PC-9 (cell line): ENCODE measurements at regions not wholly inside any gene's neighbourhood (a gene's known extent, or its start where the extent isn't known, plus 50 kb on each side); places are given as distances from the start of the nearest gene placed in this dataset.

Source experiments
- BruUV-seq: library from RNA; stranded (reverse); fragments of 400-500 nt; replicated peaks from 2 replicates; lab custom pipeline; 2021; lab: Mats Ljungman, UMichigan
- CTCF ChIA-PET: fragments of 300-600 bp; sonication (Branson Sonifier 250); formaldehyde crosslinking; loops from one replicate; lab custom pipeline; 2022; ENCODE audit warnings: antibody characterized with exemption; lab: Charles Lee
- POLR2A ChIA-PET: fragments of 300-600 bp; sonication (Branson Sonifier 250); formaldehyde crosslinking; loops from one replicate; lab custom pipeline; 2022; ENCODE audit warnings: antibody characterized with exemption; ENCODE audit not compliant: unreplicated experiment; lab: Charles Lee
- DNase-seq, 2 experiments: peaks; one replicate each; pipeline versions ENCODE4 v3.0.0 to v3.0.0-alpha.2; 2015 to 2022; ENCODE audit warnings: mixed read lengths in 1 of 2
- H2AFZ ChIP-seq: fragments of 200-600 bp; sonication (generic); 2 replicates; pipeline ENCODE4 v1.8.1; 2017; ENCODE audit warnings: antibody characterized with exemption
- H3F3A ChIP-seq: fragments of 200-600 bp; sonication (generic); 2 replicates; pipeline ENCODE4 v1.8.1; 2017; ENCODE audit warnings: antibody characterized with exemption, mild to moderate bottlenecking, low read depth; ENCODE audit not compliant: insufficient read depth
- H3K27ac ChIP-seq: fragments of 200-600 bp; sonication (generic); 2 replicates; pipeline ENCODE4 v1.6.1; 2016; ENCODE audit warnings: mixed run types
- H3K27me3 ChIP-seq: fragments of 200-600 bp; sonication (generic); 2 replicates; pipeline ENCODE4 v1.6.1; 2016; ENCODE audit warnings: low read depth, mixed run types; ENCODE audit not compliant: insufficient read depth
- H3K36me3 ChIP-seq: fragments of 200-600 bp; sonication (generic); 2 replicates; pipeline ENCODE4 v1.6.1; 2016; ENCODE audit warnings: low read depth, mixed run types
- H3K4me1 ChIP-seq: fragments of 200-600 bp; sonication (generic); replicated peaks from 2 replicates; pipeline ENCODE4 v1.6.1; 2016; ENCODE audit warnings: mixed run types; ENCODE audit not compliant: insufficient read depth
- H3K4me2 ChIP-seq: fragments of 200-600 bp; sonication (generic); 2 replicates; pipeline ENCODE4 v1.6.1; 2017; ENCODE audit warnings: mixed run types
- H3K4me3 ChIP-seq: fragments of 200-600 bp; sonication (generic); 2 replicates; pipeline ENCODE4 v1.6.1; 2016; ENCODE audit warnings: mixed run types
- H3K79me2 ChIP-seq: fragments of 200-600 bp; sonication (generic); 2 replicates; pipeline ENCODE4 v1.6.1; 2017; ENCODE audit warnings: low read depth, mixed run types
- H3K9me2 ChIP-seq: fragments of 200-600 bp; sonication (generic); 2 replicates; pipeline ENCODE4 v1.8.1; 2017; ENCODE audit warnings: mild to moderate bottlenecking; ENCODE audit not compliant: insufficient read depth
- H3K9me3 ChIP-seq: fragments of 200-600 bp; sonication (generic); 2 replicates; pipeline ENCODE4 v1.8.1; 2016; ENCODE audit warnings: low read depth; ENCODE audit not compliant: insufficient read depth
- H4K20me1 ChIP-seq: fragments of 200-600 bp; sonication (generic); 2 replicates; pipeline ENCODE4 v1.8.1; 2017; ENCODE audit not compliant: insufficient read depth
- CTCF ChIP-seq: fragments of 200-600 bp; sonication (generic); conservative IDR thresholded peaks from 2 replicates; pipeline ENCODE4 v1.6.1; 2017; ENCODE audit warnings: mixed run types, antibody characterized with exemption, mild to moderate bottlenecking, moderate library complexity
- EZH2 ChIP-seq: fragments of 200-600 bp; sonication (generic); IDR thresholded peaks from 2 replicates; pipeline ENCODE4 v1.8.0; 2017; ENCODE audit warnings: antibody characterized with exemption, low read depth
- intact Hi-C: fragments of 100-400 bp; cut with micrococcal nuclease; formaldehyde crosslinking; loops from one replicate; pipeline ENCODE4 v1.10.0; 2022; ENCODE audit not compliant: unreplicated experiment

- H3K27ac ChIP-seq, result no peak overlapping the region
- H3K4me2 ChIP-seq, result no peak overlapping the region
- H3K79me2 ChIP-seq, result no peaks in the 10 kb centered on the region
- POLR2A ChIA-PET, result no interaction called here
- no peak overlapping the region for H3K4me3 ChIP-seq
- H3K36me3 ChIP-seq, result no peaks in the 10 kb centered on the region
- intact Hi-C loops, result no loop called here
- H3K4me1 ChIP-seq, result no peaks in the 10 kb centered on the region
- CTCF ChIA-PET, result no interaction called here
- DNase-seq, result no peak
- TF ChIP-seq CTCF, result no peak
- TF ChIP-seq EZH2, result no peak
- H3F3A ChIP-seq, result no peaks in the 10 kb centered on the region
- H4K20me1 ChIP-seq, result no peaks in the 10 kb centered on the region
- no peaks in the 10 kb centered on the region for H3K9me2 ChIP-seq
- BruUV-seq, result no TSS peak
- H3K27me3 ChIP-seq, result peaks cover 6% of the 10 kb centered on the region; the same call in 1 of the 2 replicates
- H2AFZ ChIP-seq, result no peak overlapping the region
- no peaks in the 10 kb centered on the region for H3K9me3 ChIP-seq
Measured at GRCh38 chr21:41029571-41029970, 138.4 kb upstream of the BACE2 start.

GRCh38 chr21:41031701-41032220 lies 136.2 kb upstream of the BACE2 start:
- no TSS peak for BruUV-seq
- no peaks in the 10 kb centered on the region for H3F3A ChIP-seq
- DNase-seq, result no peak
- CTCF ChIA-PET, result no interaction called here
- no peak overlapping the region for H3K4me3 ChIP-seq
- no peaks in the 10 kb centered on the region for H3K9me3 ChIP-seq
- H3K9me2 ChIP-seq, result no peaks in the 10 kb centered on the region
- no peaks in the 10 kb centered on the region for H3K79me2 ChIP-seq
- POLR2A ChIA-PET, result no interaction called here
- H3K27ac ChIP-seq, result no peak overlapping the region
- H2AFZ ChIP-seq, result no peak overlapping the region
- no peak for TF ChIP-seq CTCF
- TF ChIP-seq EZH2, result no peak
- H3K27me3 ChIP-seq, result peaks cover 12% of the 10 kb centered on the region
- H3K36me3 ChIP-seq, result no peaks in the 10 kb centered on the region
- no peak overlapping the region for H3K4me2 ChIP-seq
- intact Hi-C loops, result no loop called here
- H3K4me1 ChIP-seq, result no peaks in the 10 kb centered on the region
- H4K20me1 ChIP-seq, result no peaks in the 10 kb centered on the region

- intact Hi-C loops, result no loop called here
- Histone ChIP-seq H3F3A (no peaks in the 10 kb centered on the region), H3K36me3 (no peaks in the 10 kb centered on the region), H2AFZ (no peak overlapping the region), H3K4me1 (no peaks in the 10 kb centered on the region), H3K4me2 (no peak overlapping the region), H4K20me1 (no peaks in the 10 kb centered on the region), H3K9me3 (no peaks in the 10 kb centered on the region), H3K27me3 (peaks cover 18% of the 10 kb centered on the region), H3K27ac (no peak overlapping the region), H3K4me3 (no peak overlapping the region), H3K79me2 (no peaks in the 10 kb centered on the region), H3K9me2 (no peaks in the 10 kb centered on the region)
- TF ChIP-seq CTCF, result no peak
- TF ChIP-seq EZH2, result no peak
- ChIA-PET POLR2A (no interaction called here), CTCF (no interaction called here)
- DNase-seq, result no peak
- BruUV-seq, result no TSS peak
Measured at GRCh38 chr21:41032541-41032940, 135.4 kb upstream of the BACE2 start.
